Lung (tissue), 11 donors: ENCODE measurements at regions not wholly inside any gene's neighbourhood (a gene's known extent, or its start where the extent isn't known, plus 50 kb on each side); places are given as distances from the start of the nearest gene placed in this dataset.

Source experiments
- ATAC-seq: fragments of 200-7000 bp; cut with Tn5 transposase; one replicate; pipeline ENCODE4 v1.9.1; 2020; ENCODE audit warnings: moderate number of reproducible peaks; ENCODE audit not compliant: insufficient read depth, low FRiP score
- DNase-seq, 3 donors: peaks; one replicate each; pipeline ENCODE4 v3.0.0-alpha.2; 2013 to 2017
- H3K27ac ChIP-seq, 2 donors: one replicate each; pipeline ENCODE4 v1.5.1; 2013; ENCODE audit warnings: mild to moderate bottlenecking in 2 of 2, moderate library complexity in 2 of 2, control low read depth in 1 of 2, inconsistent platforms in 1 of 2, low read depth in 1 of 2, low read length in 1 of 2
- H3K27me3 ChIP-seq, 3 donors: one replicate each; pipeline ENCODE4 v1.5.1; 2013; ENCODE audit warnings: low read length in 2 of 3; ENCODE audit not compliant: control insufficient read depth in 3 of 3, insufficient read depth in 3 of 3
- H3K36me3 ChIP-seq, 4 donors: one replicate each; pipeline ENCODE4 v1.5.1; 2013; ENCODE audit warnings: low read length in 4 of 4, mild to moderate bottlenecking in 1 of 4, moderate library complexity in 1 of 4; ENCODE audit not compliant: control insufficient read depth in 4 of 4, insufficient read depth in 4 of 4
- H3K4me1 ChIP-seq, 5 donors: one replicate each; pipeline ENCODE4 v1.5.1; 2013; ENCODE audit warnings: low read length in 5 of 5, mild to moderate bottlenecking in 2 of 5, moderate library complexity in 1 of 5; ENCODE audit not compliant: control insufficient read depth in 5 of 5, insufficient read depth in 5 of 5
- H3K4me3 ChIP-seq: one replicate; pipeline ENCODE4 v1.5.1; 2013; ENCODE audit warnings: mild to moderate bottlenecking, control low read depth, moderate library complexity
- H3K9ac ChIP-seq, 2 donors: one replicate each; pipeline ENCODE4 v1.5.1; 2013; ENCODE audit warnings: low read length in 2 of 2, control low read depth in 1 of 2; ENCODE audit not compliant: insufficient read depth in 1 of 2
- H3K9me3 ChIP-seq, 4 donors: one replicate each; pipeline ENCODE4 v1.5.1; 2013; ENCODE audit warnings: low read length in 3 of 4, mild to moderate bottlenecking in 1 of 4, moderate library complexity in 1 of 4; ENCODE audit not compliant: control insufficient read depth in 4 of 4, insufficient read depth in 3 of 4
- CTCF ChIP-seq: IDR thresholded peaks from 2 replicates; pipeline ENCODE4 v1.5.1; 2012; ENCODE audit warnings: mild to moderate bottlenecking; ENCODE audit errors: control extremely low read depth, extremely low read depth
- WGBS, 2 donors: extraction: QIAGEN DNeasy Blood & Tissue Kit; methylation state at CpG; one replicate each; pipeline ENCODE4 v1.1.7; 2013; 5-methylcytosine and 5-hydroxymethylcytosine counted together
- donor health status: control.
- donor health status: control.
- donor health status: Bipolar disorder and iron deficiency.
- donor health status: healthy.
- donor health status: DM: yes; HTN: yes; CAD: no.

DNA sequence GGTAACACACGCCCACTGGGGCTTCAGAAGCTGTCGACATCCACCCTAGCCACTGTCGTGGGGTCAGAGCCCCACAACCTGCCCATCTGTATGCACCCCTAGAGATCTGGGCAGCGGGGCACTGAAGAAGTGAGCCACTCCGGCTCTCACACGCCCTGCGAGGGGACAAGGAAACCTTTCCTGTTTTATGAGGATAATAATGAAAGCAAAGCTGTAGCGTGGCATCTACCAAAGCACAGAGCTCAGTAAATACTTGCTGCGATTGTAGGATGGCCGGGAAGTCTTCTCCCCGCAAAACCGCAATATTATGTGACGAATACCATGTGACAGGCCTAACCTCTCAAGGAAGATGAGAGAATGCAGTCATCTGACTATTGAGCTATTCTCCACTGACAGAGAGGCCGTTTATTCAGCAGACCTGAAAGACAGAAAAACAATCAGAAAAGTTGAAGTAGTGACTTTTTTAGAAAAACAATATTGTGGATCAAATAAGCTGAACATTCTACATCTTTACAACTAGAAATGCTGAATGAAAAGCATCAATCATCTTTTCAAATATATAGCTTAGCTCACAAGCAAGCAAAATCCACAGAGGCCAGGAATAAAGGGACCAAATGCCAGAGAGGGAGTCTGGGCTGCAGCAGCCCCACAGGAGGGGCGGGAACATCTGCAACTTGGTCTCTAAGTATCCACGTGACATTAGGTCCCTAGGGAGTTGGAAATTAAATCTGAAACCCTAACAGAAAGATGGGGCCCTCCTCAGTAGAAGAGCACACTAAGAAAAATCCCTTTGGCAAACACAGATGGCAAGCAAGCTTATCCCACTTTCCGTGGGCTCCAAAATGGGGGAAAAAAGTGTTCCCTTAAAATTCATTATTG lies 207.8 kb downstream of the TTLL2 start:
- H3K27me3 ChIP-seq = peaks cover 0 to 2% (median 0%) of the 10 kb centered on the region in 3 donors
- WGBS, 2 donors = 94% methylated on average over 17 of the region's 17 CpGs
- peaks cover 0 to 4% (median 0%) of the 10 kb centered on the region in 4 donors for H3K9me3 ChIP-seq
- H3K4me3 ChIP-seq = no peak overlapping the region
- H3K4me1 ChIP-seq = peaks cover 0 to 7% (median 0%) of the 10 kb centered on the region in 5 donors
- ATAC-seq (no peak), DNase-seq (no peak)
- H3K27ac ChIP-seq = no peak overlapping the region
- no peak overlapping the region for H3K9ac ChIP-seq
- TF ChIP-seq CTCF = no peak
- no peaks in the 10 kb centered on the region for H3K36me3 ChIP-seq

DNA sequence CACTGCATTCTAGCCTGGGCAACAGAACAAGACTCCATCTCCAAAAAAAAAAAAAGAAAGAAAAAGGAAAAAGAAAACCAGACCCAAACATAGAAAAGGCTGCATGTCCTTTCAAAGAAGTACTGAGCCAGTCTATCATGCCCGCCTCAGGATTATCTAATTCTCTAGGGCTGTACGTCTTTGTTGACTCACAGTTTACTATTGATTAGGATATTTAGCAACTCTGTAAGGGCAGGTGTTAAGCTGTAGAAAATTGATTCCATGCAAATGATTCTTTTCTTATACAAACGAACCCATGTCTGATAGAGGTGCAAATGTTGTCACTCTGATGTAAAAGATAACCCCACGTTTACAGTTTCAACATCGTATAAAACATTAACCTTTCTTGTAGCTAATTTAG lies 209.0 kb downstream of the TTLL2 start:
- H3K27me3 ChIP-seq = peaks cover 0 to 2% (median 0%) of the 10 kb centered on the region in 3 donors
- no peaks in the 10 kb centered on the region for H3K36me3 ChIP-seq
- H3K4me3 ChIP-seq = no peak overlapping the region

GRCh38 chr6:167537816-167538215 lies 212.9 kb downstream of the TTLL2 start:
- ATAC-seq (no peak), DNase-seq (no peak)
- Histone ChIP-seq H3K27me3 (no peaks in the 10 kb centered on the region), H3K36me3 (no peaks in the 10 kb centered on the region), H3K9me3 (no peaks in the 10 kb centered on the region), H3K27ac (no peak overlapping the region), H3K9ac (no peak overlapping the region), H3K4me3 (no peak overlapping the region), H3K4me1 (peaks cover 0 to 3% (median 0%) of the 10 kb centered on the region in 5 donors)
- 42 to 92% methylated on average over 2 of the region's 2 CpGs for WGBS, 2 donors
- TF ChIP-seq CTCF = no peak

More for the DNA sequence above, 209.0 kb downstream of the TTLL2 start:
- no peak overlapping the region for H3K27ac ChIP-seq
- TF ChIP-seq CTCF = no peak
- H3K9ac ChIP-seq = no peak overlapping the region
- ATAC-seq (no peak), DNase-seq (no peak)
- H3K9me3 ChIP-seq = peaks cover 0 to 4% (median 0%) of the 10 kb centered on the region in 4 donors
- peaks cover 0 to 7% (median 0%) of the 10 kb centered on the region in 5 donors for H3K4me1 ChIP-seq
- 49 to 61% methylated on average over 5 of the region's 5 CpGs for WGBS, 2 donors
